ENCODE measurements at regions not wholly inside any gene's neighbourhood (a gene's known extent, or its start where the extent isn't known, plus 50 kb on each side); places are given as distances from the start of the nearest gene placed in this dataset.
"Not testable (repeated sequence)": the region's sequence is repeated elsewhere in the genome, so short reads cannot be mapped to it uniquely, and the experiment has no call there.

- peaks cover 2% of the 10 kb centered on the region for H3K36me3 Mint-ChIP-seq (ENCODE audit: low read depth)
- no peaks in the 10 kb centered on the region for H3K27me3 Mint-ChIP-seq (ENCODE audit: low read depth)
- no peak for DNase-seq
- no peaks in the 10 kb centered on the region for H3K9me3 Mint-ChIP-seq
- intact Hi-C loops (cut with micrococcal nuclease), result no loop called here
- H3K4me1 Mint-ChIP-seq (ENCODE audit: low read depth), result no peaks in the 10 kb centered on the region
- no peak overlapping the region for H3K4me3 Mint-ChIP-seq
- no peak overlapping the region for H3K27ac Mint-ChIP-seq
- CTCF ChIA-PET, result no interaction called here
Measured at GRCh38 chr2:3113122-3113521, 264.5 kb downstream of the EIPR1 start.

- CTCF ChIA-PET, result no interaction called here
- Mint-ChIP-seq H3K27me3 (ENCODE audit: low read depth) (no peaks in the 10 kb centered on the region), H3K27ac (no peak overlapping the region), H3K9me3 (no peaks in the 10 kb centered on the region), H3K36me3 (ENCODE audit: low read depth) (peaks cover 1% of the 10 kb centered on the region), H3K4me3 (no peak overlapping the region), H3K4me1 (ENCODE audit: low read depth) (no peaks in the 10 kb centered on the region)
- intact Hi-C loops (cut with micrococcal nuclease), result no loop called here
- DNase-seq, result no peak
Measured at GRCh38 chr2:3112553-3112952, 265.1 kb downstream of the EIPR1 start.

GRCh38 chr2:3112131-3112530 lies 265.5 kb downstream of the EIPR1 start:
- CTCF ChIA-PET, result no interaction called here
- Mint-ChIP-seq H3K9me3 (no peaks in the 10 kb centered on the region), H3K27me3 (ENCODE audit: low read depth) (no peaks in the 10 kb centered on the region), H3K4me3 (no peak overlapping the region), H3K27ac (no peak overlapping the region), H3K4me1 (ENCODE audit: low read depth) (no peaks in the 10 kb centered on the region), H3K36me3 (ENCODE audit: low read depth) (no peaks in the 10 kb centered on the region)
- DNase-seq, result no peak
- intact Hi-C loops (cut with micrococcal nuclease), result no loop called here

DNA sequence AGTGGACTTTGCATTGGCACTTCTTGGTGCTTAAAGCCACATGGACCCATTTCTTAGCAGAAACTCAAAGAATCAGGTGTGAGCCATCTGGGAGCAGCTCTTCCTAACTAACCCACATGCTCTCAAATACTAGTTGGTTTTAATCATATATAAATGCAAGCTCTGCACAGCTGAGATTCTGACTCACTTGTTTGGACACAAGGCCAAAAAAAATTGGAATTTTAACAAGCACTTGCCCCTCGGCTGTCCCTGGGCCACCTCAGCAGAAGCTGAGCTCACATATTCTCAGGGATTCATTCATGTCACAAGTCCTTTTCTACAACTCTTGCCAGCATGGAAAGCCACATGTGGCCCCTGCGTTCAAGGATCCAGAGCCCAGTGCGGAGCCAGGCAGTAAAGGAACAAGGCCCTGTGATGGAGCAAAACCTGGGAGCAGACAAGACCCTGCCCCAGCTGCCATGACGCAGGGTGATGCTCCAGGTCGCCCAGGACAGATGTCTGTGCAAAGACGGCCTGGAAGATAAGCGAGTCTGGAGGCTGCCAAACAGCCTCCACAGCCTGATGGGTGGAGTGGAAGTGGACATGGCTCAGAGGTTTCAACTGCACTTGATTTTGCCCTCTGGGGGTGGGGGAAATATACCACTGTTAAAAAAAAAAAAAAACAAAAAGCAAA lies 266.5 kb downstream of the EIPR1 start:
- no peak for DNase-seq
- Mint-ChIP-seq H3K4me1 (ENCODE audit: low read depth) (no peaks in the 10 kb centered on the region), H3K27me3 (ENCODE audit: low read depth) (no peaks in the 10 kb centered on the region), H3K9me3 (no peaks in the 10 kb centered on the region), H3K27ac (no peak overlapping the region), H3K4me3 (no peak overlapping the region), H3K36me3 (ENCODE audit: low read depth) (no peaks in the 10 kb centered on the region)
- CTCF ChIA-PET, result no interaction called here
- intact Hi-C loops (cut with micrococcal nuclease), result no loop called here

GRCh38 chr2:3110555-3110954 lies 267.1 kb downstream of the EIPR1 start:
- no peaks in the 10 kb centered on the region for H3K27me3 Mint-ChIP-seq (ENCODE audit: low read depth)
- no peaks in the 10 kb centered on the region for H3K9me3 Mint-ChIP-seq
- no peak overlapping the region for H3K4me3 Mint-ChIP-seq
- no peak overlapping the region for H3K27ac Mint-ChIP-seq
- CTCF ChIA-PET, result no interaction called here
- no peak for DNase-seq
- intact Hi-C loops (cut with micrococcal nuclease), result no loop called here
- no peaks in the 10 kb centered on the region for H3K4me1 Mint-ChIP-seq (ENCODE audit: low read depth)
- H3K36me3 Mint-ChIP-seq (ENCODE audit: low read depth), result no peaks in the 10 kb centered on the region

DNA sequence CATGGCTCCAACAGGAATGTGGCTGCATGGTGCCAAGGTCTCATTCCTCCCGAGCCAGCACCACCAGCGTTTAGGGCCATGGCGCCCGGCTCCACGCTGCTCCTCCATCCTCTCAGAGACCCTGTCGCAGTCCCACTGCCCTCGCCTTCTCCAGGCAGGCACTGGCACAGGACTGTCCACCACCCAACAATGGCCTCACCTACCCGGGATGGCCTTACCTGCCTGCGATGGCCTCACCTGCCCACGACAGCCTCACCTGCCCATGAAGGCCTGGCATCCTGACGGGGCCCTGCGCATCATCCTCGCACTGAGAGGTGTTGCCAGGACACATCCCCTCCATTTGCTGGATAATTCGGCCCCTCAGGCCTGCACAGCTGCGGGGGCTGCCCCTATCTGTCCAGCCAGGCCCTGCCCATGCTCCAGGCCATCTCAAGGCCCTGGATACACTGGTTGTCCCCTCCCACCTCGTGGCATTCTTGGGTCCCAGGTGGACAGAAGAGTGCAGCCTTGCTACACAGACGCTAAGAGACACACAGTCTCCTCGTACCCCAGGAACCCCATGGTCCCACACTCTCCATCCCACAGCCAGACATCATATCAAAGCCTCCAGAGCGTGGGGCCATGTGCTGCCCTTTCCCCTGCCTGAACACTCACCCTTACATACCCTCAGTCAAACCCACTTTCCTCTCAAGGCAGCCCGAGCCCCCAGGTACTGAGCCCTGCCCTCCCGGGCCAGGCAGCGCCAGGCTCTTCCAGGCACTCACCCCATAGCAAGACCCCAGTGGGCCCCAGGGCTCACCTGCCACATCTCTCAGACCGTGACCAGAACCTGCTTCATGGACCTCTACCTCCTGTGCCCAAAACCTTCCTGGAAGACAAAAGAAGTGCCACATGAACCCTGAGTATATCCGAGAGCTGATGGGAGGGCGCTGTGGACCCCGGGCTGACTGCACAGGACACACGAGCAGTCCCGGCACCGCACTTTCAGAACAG lies 268.6 kb downstream of the EIPR1 start:
- Mint-ChIP-seq H3K27me3 (ENCODE audit: low read depth) (peaks cover 3% of the 10 kb centered on the region), H3K27ac (no peak overlapping the region), H3K4me3 (no peak overlapping the region), H3K4me1 (ENCODE audit: low read depth) (no peaks in the 10 kb centered on the region), H3K36me3 (ENCODE audit: low read depth) (no peaks in the 10 kb centered on the region), H3K9me3 (no peaks in the 10 kb centered on the region)
- intact Hi-C loops (cut with micrococcal nuclease), result no loop called here
- DNase-seq, result no peak
- CTCF ChIA-PET, result interaction anchor here (0.5 to 0.6 kb wide), 2 partner anchors 256 to 1372 kb away, joined by 5 to 6 read pairs; no protein-coding TSS in a partner anchor

DNA sequence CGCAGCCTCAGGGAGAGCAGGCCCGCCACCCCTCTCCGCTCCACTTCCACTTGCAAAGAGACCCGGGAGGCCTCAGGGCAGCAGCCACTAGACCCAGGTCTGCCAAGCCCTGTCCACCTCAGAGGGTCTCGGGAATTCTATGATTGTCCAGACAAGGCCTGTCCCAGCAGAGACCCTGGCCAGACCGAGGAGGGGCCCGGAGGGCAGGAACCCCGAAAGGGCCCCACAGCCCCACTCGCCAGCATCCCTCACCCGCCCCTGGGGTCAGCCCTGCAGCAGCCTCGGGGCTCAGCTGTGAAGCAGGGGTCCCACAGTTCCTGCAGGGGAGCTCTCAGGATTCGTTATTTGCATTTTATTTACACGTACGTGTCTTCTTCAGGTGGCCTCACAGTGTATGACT lies 269.5 kb downstream of the EIPR1 start:
- intact Hi-C loops (cut with micrococcal nuclease), result no loop called here
- H3K9me3 Mint-ChIP-seq, result no peaks in the 10 kb centered on the region
- DNase-seq, result no peak
- CTCF ChIA-PET, result interaction anchor here (0.6 kb wide), 1 partner anchor 257 kb away, joined by 6 read pairs; no protein-coding TSS in a partner anchor
- H3K36me3 Mint-ChIP-seq (ENCODE audit: low read depth), result no peaks in the 10 kb centered on the region
- H3K27me3 Mint-ChIP-seq (ENCODE audit: low read depth), result peaks cover 3% of the 10 kb centered on the region
- no peak overlapping the region for H3K27ac Mint-ChIP-seq
- no peaks in the 10 kb centered on the region for H3K4me1 Mint-ChIP-seq (ENCODE audit: low read depth)
- H3K4me3 Mint-ChIP-seq, result no peak overlapping the region

DNA sequence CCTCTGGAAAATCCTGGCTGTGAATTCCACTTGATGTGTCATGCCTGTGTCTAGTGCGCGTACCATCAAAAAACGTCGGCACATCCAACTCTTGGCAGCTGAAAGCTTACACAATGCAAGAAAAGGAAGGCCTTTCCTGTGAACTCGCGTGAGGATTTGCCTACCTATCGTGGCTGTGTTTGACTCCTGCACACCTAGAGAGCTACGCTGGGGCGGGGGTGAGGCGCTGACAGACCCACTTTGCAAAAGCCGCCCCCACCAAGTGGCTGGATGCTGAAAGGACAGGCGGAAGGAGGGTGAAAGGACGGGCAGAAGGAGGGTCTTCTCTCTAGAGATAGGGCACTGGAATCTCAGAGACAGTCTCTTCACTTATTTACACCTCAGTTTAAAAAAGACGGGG lies 270.1 kb downstream of the EIPR1 start:
- CTCF ChIA-PET, result no interaction called here
- H3K4me3 Mint-ChIP-seq, result no peak overlapping the region
- no peaks in the 10 kb centered on the region for H3K4me1 Mint-ChIP-seq (ENCODE audit: low read depth)
- no peak overlapping the region for H3K27ac Mint-ChIP-seq
- peaks cover 3% of the 10 kb centered on the region for H3K27me3 Mint-ChIP-seq (ENCODE audit: low read depth)
- DNase-seq, result no peak
- no peaks in the 10 kb centered on the region for H3K9me3 Mint-ChIP-seq
- intact Hi-C loops (cut with micrococcal nuclease), result no loop called here
- H3K36me3 Mint-ChIP-seq (ENCODE audit: low read depth), result no peaks in the 10 kb centered on the region

DNA sequence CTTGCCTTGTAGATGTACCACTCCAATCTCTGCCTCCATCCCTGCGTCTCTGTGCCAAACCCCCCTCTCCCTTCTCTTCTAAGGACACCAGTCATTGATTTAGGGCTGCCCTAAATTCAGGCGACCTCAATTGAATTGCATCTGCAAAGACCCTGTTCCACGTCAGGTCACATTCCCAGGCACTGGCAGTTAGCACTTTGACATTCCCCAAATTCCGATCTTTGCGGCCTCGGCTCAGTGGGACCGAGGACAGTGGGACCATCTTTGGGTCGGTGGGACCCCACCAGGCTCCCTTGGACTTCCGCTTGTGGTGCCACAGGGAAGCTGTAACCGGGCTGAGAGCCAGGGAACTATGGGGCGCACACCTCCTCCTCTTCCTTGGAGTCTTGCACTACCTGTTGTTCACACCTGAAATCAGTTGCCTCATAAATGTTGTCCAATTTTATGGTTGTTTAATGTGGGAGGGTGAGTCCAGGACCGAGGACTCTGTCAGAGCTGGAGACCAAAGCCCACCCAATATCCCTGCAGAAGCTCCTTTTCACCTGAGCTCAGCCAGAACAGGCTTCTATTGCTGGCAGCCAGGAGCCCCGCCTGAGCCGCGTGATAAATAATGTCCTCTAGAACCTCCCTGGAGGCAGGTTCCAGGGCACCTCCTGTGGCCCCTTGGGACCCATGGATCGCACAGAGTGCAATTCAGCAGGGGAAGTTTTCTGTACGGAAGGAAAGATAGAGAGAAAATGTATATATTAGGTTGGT lies 271.6 kb downstream of the EIPR1 start:
- CTCF ChIA-PET, result no interaction called here
- Mint-ChIP-seq H3K4me1 (ENCODE audit: low read depth) (no peaks in the 10 kb centered on the region), H3K27ac (no peak overlapping the region), H3K36me3 (ENCODE audit: low read depth) (no peaks in the 10 kb centered on the region), H3K4me3 (no peak overlapping the region), H3K27me3 (ENCODE audit: low read depth) (peaks cover 5% of the 10 kb centered on the region), H3K9me3 (no peaks in the 10 kb centered on the region)
- intact Hi-C loops (cut with micrococcal nuclease), result no loop called here
- no peak for DNase-seq

- H3K4me3 Mint-ChIP-seq; H3K27ac Mint-ChIP-seq; H3K27me3 Mint-ChIP-seq (ENCODE audit: low read depth); DNase-seq; intact Hi-C loops (cut with micrococcal nuclease); H3K36me3 Mint-ChIP-seq (ENCODE audit: low read depth); H3K9me3 Mint-ChIP-seq; H3K4me1 Mint-ChIP-seq (ENCODE audit: low read depth); CTCF ChIA-PET: not testable (repeated sequence)
Measured at GRCh38 chr2:3104958-3105813, 272.4 kb downstream of the EIPR1 start.

DNA sequence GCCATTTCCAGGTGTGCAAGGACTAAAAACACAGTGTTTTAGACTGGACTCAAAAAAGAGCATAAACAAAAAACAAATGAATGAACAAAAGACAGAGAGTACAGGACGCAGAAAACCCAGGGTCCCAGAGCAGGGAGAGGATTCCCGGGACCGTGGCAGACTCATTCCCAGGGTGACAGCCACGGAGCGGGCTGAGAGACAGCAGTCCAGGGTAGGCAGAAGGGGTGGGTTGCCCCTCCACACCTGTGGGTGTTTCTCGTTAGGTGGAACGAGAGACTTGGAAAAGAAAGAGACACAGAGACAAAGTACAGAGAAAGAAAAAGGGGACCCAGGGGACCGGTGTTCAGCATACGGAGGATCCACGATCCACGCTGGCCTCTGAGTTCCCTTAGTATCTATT lies 273.4 kb downstream of the EIPR1 start:
- H3K4me3 Mint-ChIP-seq, result no peak overlapping the region
- intact Hi-C loops (cut with micrococcal nuclease), result no loop called here
- no peak overlapping the region for H3K27ac Mint-ChIP-seq
- no peak for DNase-seq
- no peaks in the 10 kb centered on the region for H3K4me1 Mint-ChIP-seq (ENCODE audit: low read depth)
- peaks cover 5% of the 10 kb centered on the region for H3K27me3 Mint-ChIP-seq (ENCODE audit: low read depth)
- CTCF ChIA-PET, result no interaction called here
- H3K9me3 Mint-ChIP-seq, result no peaks in the 10 kb centered on the region
- no peaks in the 10 kb centered on the region for H3K36me3 Mint-ChIP-seq (ENCODE audit: low read depth)

All from activated naive CD4-positive, alpha-beta T cell treated with anti-CD3 and anti-CD28 coated beads for 36 hours (primary cell).